Astrocyte of the spinal cord (primary cell): ENCODE measurements at regions not wholly inside any gene's neighbourhood (a gene's known extent, or its start where the extent isn't known, plus 50 kb on each side); places are given as distances from the start of the nearest gene placed in this dataset.
A peak's percentile ranks its signal among the peaks of the same experiment; 100 is the strongest.

Experiments
- DNase-seq: peaks from one replicate; pipeline ENCODE4 v3.0.0; 2011; ENCODE audit warnings: low read depth, low spot score
- H3K4me3 ChIP-seq: 2 replicates; pipeline ENCODE4 v1.5.1; 2011; ENCODE audit warnings: low read depth, mild to moderate bottlenecking, low read length, moderate library complexity
- in situ Hi-C: cut with HindIII; loops from 2 replicates; pipeline ENCODE4 v1.10.0; 2017; ENCODE audit warnings: low sequenced_read_pairs
- TF ChIP-seq, protein P1 (sequence below): IDR thresholded peaks from 2 replicates; pipeline ENCODE4 v1.5.1; 2012; ENCODE audit warnings: low read depth, mild to moderate bottlenecking, low read length, inconsistent platforms

- in situ Hi-C loops: no loop called here
- TF ChIP-seq, protein P1, sequence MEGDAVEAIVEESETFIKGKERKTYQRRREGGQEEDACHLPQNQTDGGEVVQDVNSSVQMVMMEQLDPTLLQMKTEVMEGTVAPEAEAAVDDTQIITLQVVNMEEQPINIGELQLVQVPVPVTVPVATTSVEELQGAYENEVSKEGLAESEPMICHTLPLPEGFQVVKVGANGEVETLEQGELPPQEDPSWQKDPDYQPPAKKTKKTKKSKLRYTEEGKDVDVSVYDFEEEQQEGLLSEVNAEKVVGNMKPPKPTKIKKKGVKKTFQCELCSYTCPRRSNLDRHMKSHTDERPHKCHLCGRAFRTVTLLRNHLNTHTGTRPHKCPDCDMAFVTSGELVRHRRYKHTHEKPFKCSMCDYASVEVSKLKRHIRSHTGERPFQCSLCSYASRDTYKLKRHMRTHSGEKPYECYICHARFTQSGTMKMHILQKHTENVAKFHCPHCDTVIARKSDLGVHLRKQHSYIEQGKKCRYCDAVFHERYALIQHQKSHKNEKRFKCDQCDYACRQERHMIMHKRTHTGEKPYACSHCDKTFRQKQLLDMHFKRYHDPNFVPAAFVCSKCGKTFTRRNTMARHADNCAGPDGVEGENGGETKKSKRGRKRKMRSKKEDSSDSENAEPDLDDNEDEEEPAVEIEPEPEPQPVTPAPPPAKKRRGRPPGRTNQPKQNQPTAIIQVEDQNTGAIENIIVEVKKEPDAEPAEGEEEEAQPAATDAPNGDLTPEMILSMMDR: no peak
- H3K4me3 ChIP-seq: no peak overlapping the region
- no peak for DNase-seq
Measured at GRCh38 chr7:54333952-54334351, 208.2 kb upstream of the VSTM2A start.

- DNase-seq: no peak
- TF ChIP-seq, protein P1: no peak
- no peak overlapping the region for H3K4me3 ChIP-seq
- in situ Hi-C loops: no loop called here
Measured at GRCh38 chr7:54336800-54337199, 205.4 kb upstream of the VSTM2A start.

DNA sequence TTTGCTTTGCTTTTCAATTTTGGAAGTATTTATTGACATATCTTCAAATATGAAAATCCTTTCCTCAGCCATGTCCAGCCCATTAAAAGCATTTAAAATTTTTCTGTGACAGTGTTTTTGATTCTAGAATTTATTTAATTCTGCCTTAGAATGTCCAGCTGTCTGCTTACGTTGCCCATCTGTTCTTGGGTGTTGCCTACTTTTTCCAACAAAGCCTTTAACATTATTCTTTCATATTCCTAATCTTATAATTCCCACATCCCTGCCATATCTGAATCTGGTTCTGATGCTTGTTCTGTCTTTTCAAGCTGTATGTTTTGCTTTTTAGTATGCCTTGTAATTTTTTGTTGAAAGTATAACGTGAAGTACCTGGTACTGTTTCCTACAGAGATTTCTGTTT lies 204.7 kb upstream of the VSTM2A start:
- no peak for DNase-seq
- TF ChIP-seq, protein P1: no peak
- in situ Hi-C loops: no loop called here
- no peak overlapping the region for H3K4me3 ChIP-seq

- in situ Hi-C loops: no loop called here
- no peak overlapping the region for H3K4me3 ChIP-seq
- TF ChIP-seq, protein P1: no peak
- no peak for DNase-seq
Measured at GRCh38 chr7:54338319-54338718, 203.9 kb upstream of the VSTM2A start.

DNA sequence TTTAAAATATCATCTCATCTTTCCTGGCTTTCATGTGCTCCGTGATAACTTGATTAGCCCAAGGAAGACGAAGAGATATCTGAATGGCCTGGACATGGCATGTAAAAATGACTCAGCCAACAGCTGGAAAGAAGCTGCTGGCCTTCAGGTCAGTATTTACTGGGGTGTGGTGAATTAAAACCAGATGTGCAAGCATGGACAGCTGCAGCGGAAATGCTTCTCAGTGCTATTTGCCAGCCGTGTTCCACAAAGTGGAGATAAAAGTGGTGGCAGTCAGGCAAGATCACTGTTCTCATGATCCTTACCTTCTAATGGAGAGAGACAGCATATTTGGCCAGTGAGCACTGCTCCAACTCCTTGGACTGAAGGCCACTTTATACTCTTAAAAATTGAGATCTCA lies 203.1 kb upstream of the VSTM2A start:
- in situ Hi-C loops: no loop called here
- H3K4me3 ChIP-seq: no peak overlapping the region
- DNase-seq: peak; percentile 13
- TF ChIP-seq, protein P1: no peak

- no peak for DNase-seq
- no peak overlapping the region for H3K4me3 ChIP-seq
- in situ Hi-C loops: no loop called here
- TF ChIP-seq, protein P1: no peak
Measured at GRCh38 chr7:54342458-54342857, 199.7 kb upstream of the VSTM2A start.

GRCh38 chr7:54343511-54343910 lies 198.7 kb upstream of the VSTM2A start:
- TF ChIP-seq, protein P1: no peak
- no peak for DNase-seq
- H3K4me3 ChIP-seq: no peak overlapping the region
- in situ Hi-C loops: no loop called here
